Colonic mucosa (tissue), 4 donors: ENCODE measurements at regions not wholly inside any gene's neighbourhood (a gene's known extent, or its start where the extent isn't known, plus 50 kb on each side); places are given as distances from the start of the nearest gene placed in this dataset.

Experiments used
- DNase-seq: peaks from one replicate; pipeline ENCODE4 v3.0.0-alpha.2; 2020
- H3K27ac ChIP-seq: fragments of 200-600 bp; one replicate; pipeline ENCODE4 v1.8.0; 2021
- H3K27me3 ChIP-seq: fragments of 200-600 bp; one replicate; pipeline ENCODE4 v1.8.0; 2021
- H3K36me3 ChIP-seq: fragments of 200-600 bp; one replicate; pipeline ENCODE4 v1.8.0; 2021
- H3K4me1 ChIP-seq: fragments of 200-600 bp; one replicate; pipeline ENCODE4 v1.8.0; 2021; ENCODE audit warnings: mild to moderate bottlenecking
- H3K4me3 ChIP-seq: fragments of 200-600 bp; one replicate; pipeline ENCODE4 v1.8.0; 2021
- H3K9ac ChIP-seq, 2 donors: one replicate each; pipeline ENCODE4 v1.7.0; 2013; ENCODE audit warnings: control low read depth in 2 of 2, low read depth in 2 of 2, low read length in 2 of 2
- H3K9me3 ChIP-seq: fragments of 200-600 bp; one replicate; pipeline ENCODE4 v1.8.0; 2021
- CTCF ChIP-seq: fragments of 200-600 bp; IDR thresholded peaks from one replicate; pipeline ENCODE4 v1.8.0; 2022; ENCODE audit warnings: antibody characterized with exemption, mild to moderate bottlenecking
- intact Hi-C: fragments of 100-400 bp; cut with DNase I; formaldehyde crosslinking; loops from one replicate; pipeline ENCODE4 v1.14.1; 2022
- donor health status: healthy.
- donor health status: DM: no; HTN: no; CAD: no.
- donor health status: DM: no; HTN: no; CAD: no.

GRCh38 chr18:47507651-47508050 lies 256.2 kb upstream of the SKOR2 start:
- no peak for DNase-seq
- no peaks in the 10 kb centered on the region for H3K36me3 ChIP-seq
- TF ChIP-seq CTCF: no peak
- H3K4me3 ChIP-seq: no peak overlapping the region
- intact Hi-C loops: no loop called here
- H3K9me3 ChIP-seq: no peaks in the 10 kb centered on the region
- H3K9ac ChIP-seq: no peak overlapping the region
- no peaks in the 10 kb centered on the region for H3K27me3 ChIP-seq
- H3K27ac ChIP-seq: no peak overlapping the region
- H3K4me1 ChIP-seq: no peaks in the 10 kb centered on the region

- no peaks in the 10 kb centered on the region for H3K4me1 ChIP-seq
- H3K9me3 ChIP-seq: no peaks in the 10 kb centered on the region
- no peaks in the 10 kb centered on the region for H3K36me3 ChIP-seq
- H3K9ac ChIP-seq: no peak overlapping the region
- intact Hi-C loops: no loop called here
- no peak overlapping the region for H3K4me3 ChIP-seq
- no peak for TF ChIP-seq CTCF
- no peak for DNase-seq
- no peaks in the 10 kb centered on the region for H3K27me3 ChIP-seq
- H3K27ac ChIP-seq: no peak overlapping the region
Measured at GRCh38 chr18:47506897-47507296, 255.4 kb upstream of the SKOR2 start.

GRCh38 chr18:47501946-47502345 lies 250.5 kb upstream of the SKOR2 start:
- Histone ChIP-seq H3K4me1 (no peaks in the 10 kb centered on the region), H3K4me3 (no peak overlapping the region), H3K27ac (no peak overlapping the region), H3K9me3 (no peaks in the 10 kb centered on the region), H3K27me3 (no peaks in the 10 kb centered on the region), H3K36me3 (no peaks in the 10 kb centered on the region), H3K9ac (no peak overlapping the region)
- intact Hi-C loops: no loop called here
- TF ChIP-seq CTCF: no peak
- no peak for DNase-seq

GRCh38 chr18:47500930-47501329 lies 249.5 kb upstream of the SKOR2 start:
- no peak for DNase-seq
- Histone ChIP-seq H3K4me1 (no peaks in the 10 kb centered on the region), H3K27ac (no peak overlapping the region), H3K9me3 (no peaks in the 10 kb centered on the region), H3K4me3 (no peak overlapping the region), H3K36me3 (no peaks in the 10 kb centered on the region), H3K9ac (no peak overlapping the region), H3K27me3 (no peaks in the 10 kb centered on the region)
- no peak for TF ChIP-seq CTCF
- intact Hi-C loops: no loop called here

GRCh38 chr18:47492691-47493090 lies 241.2 kb upstream of the SKOR2 start:
- no peaks in the 10 kb centered on the region for H3K36me3 ChIP-seq
- no peak for TF ChIP-seq CTCF
- no peaks in the 10 kb centered on the region for H3K4me1 ChIP-seq
- H3K9ac ChIP-seq: no peak overlapping the region
- no peak for DNase-seq
- intact Hi-C loops: no loop called here
- no peak overlapping the region for H3K4me3 ChIP-seq
- no peak overlapping the region for H3K27ac ChIP-seq
- H3K9me3 ChIP-seq: no peaks in the 10 kb centered on the region
- no peaks in the 10 kb centered on the region for H3K27me3 ChIP-seq

- no peak overlapping the region for H3K9ac ChIP-seq
- no peaks in the 10 kb centered on the region for H3K27me3 ChIP-seq
- intact Hi-C loops: no loop called here
- H3K36me3 ChIP-seq: no peaks in the 10 kb centered on the region
- H3K4me3 ChIP-seq: no peak overlapping the region
- no peaks in the 10 kb centered on the region for H3K9me3 ChIP-seq
- H3K4me1 ChIP-seq: no peaks in the 10 kb centered on the region
- H3K27ac ChIP-seq: no peak overlapping the region
- TF ChIP-seq CTCF: no peak
- DNase-seq: no peak
Measured at GRCh38 chr18:47490882-47491281, 239.4 kb upstream of the SKOR2 start.
